ENCODE measurements at regions not wholly inside any gene's neighbourhood (a gene's known extent, or its start where the extent isn't known, plus 50 kb on each side); places are given as distances from the start of the nearest gene placed in this dataset.

- DNase-seq (ENCODE audit: low spot score) (no peak), ATAC-seq (ENCODE audit: low FRiP score) (no peak)
- no peak for TF ChIP-seq CTCF (IDR thresholded peaks at IDR 0.05)
Observed at GRCh38 chr22:23401910-23402274, 178.2 kb downstream of the IGLL1 start.

GRCh38 chr22:23401111-23401909, 178.8 kb downstream of the IGLL1 start:
- TF ChIP-seq CTCF (IDR thresholded peaks at IDR 0.05) = no peak
- DNase-seq (ENCODE audit: low spot score) (no peak), ATAC-seq (ENCODE audit: low FRiP score) (peak; percentile 6)

- no peak for TF ChIP-seq CTCF (IDR thresholded peaks at IDR 0.05)
- ATAC-seq (ENCODE audit: low FRiP score) = no peak
- DNase-seq (ENCODE audit: low spot score) = no peak
Observed at GRCh38 chr22:23400286-23400981, 179.7 kb downstream of the IGLL1 start.

- DNase-seq (ENCODE audit: low spot score) (no peak), ATAC-seq (ENCODE audit: low FRiP score) (no peak)
- no peak for TF ChIP-seq CTCF (IDR thresholded peaks at IDR 0.05)
Observed at GRCh38 chr22:23399367-23400285, 180.5 kb downstream of the IGLL1 start.

GRCh38 chr22:23398701-23399366, 181.3 kb downstream of the IGLL1 start:
- DNase-seq (ENCODE audit: low spot score) = no peak
- no peak for TF ChIP-seq CTCF (IDR thresholded peaks at IDR 0.05)
- ATAC-seq (ENCODE audit: low FRiP score) = no peak
